Fibroblast of lung (primary cell): ENCODE measurements at regions not wholly inside any gene's neighbourhood (a gene's known extent, or its start where the extent isn't known, plus 50 kb on each side); places are given as distances from the start of the nearest gene placed in this dataset.

Experiments used
- DNase-seq, 2 donors: peaks; one replicate each; pipeline versions ENCODE4 v3.0.0 to v3.0.0-alpha.2; 2010; ENCODE audit warnings: low read depth in 2 of 2
- H2AFZ ChIP-seq: 2 replicates; pipeline ENCODE4 v1.5.1; 2012; ENCODE audit warnings: low read length, control low read depth, inconsistent platforms
- H3K27ac ChIP-seq: 2 replicates; pipeline ENCODE4 v1.5.1; 2011; ENCODE audit warnings: low read length, control low read depth; ENCODE audit not compliant: insufficient read depth
- H3K27me3 ChIP-seq: 2 replicates; pipeline ENCODE4 v1.5.1; 2011; ENCODE audit warnings: mild to moderate bottlenecking, low read length; ENCODE audit not compliant: control insufficient read depth, insufficient read depth
- H3K36me3 ChIP-seq: 2 replicates; pipeline ENCODE4 v1.5.1; 2011; ENCODE audit warnings: low read length; ENCODE audit not compliant: control insufficient read depth, insufficient read depth
- H3K4me1 ChIP-seq: 2 replicates; pipeline ENCODE4 v1.5.1; 2011; ENCODE audit warnings: low read length; ENCODE audit not compliant: control insufficient read depth, insufficient read depth; ENCODE audit errors: extremely low read depth
- H3K4me2 ChIP-seq: 2 replicates; pipeline ENCODE4 v1.5.1; 2011; ENCODE audit warnings: low read length, control low read depth; ENCODE audit not compliant: insufficient read depth; ENCODE audit errors: extremely low read depth
- H3K4me3 ChIP-seq, 4 experiments: fragments of 200-600 bp in 1 of 4; sonication (generic) in 1 of 4; replicated peaks in 1 of 4; 2 replicates each; pipeline ENCODE4 v1.5.1; 2011 to 2016; ENCODE audit warnings: low read length in 4 of 4, low read depth in 3 of 4, mild to moderate bottlenecking in 3 of 4, control low read depth in 2 of 4, inconsistent platforms in 1 of 4, mixed read lengths in 1 of 4; ENCODE audit not compliant: insufficient read depth in 1 of 4; ENCODE audit errors: control extremely low read depth in 1 of 4
- H3K79me2 ChIP-seq: 2 replicates; pipeline ENCODE4 v1.5.1; 2012; ENCODE audit warnings: mild to moderate bottlenecking, low read length, inconsistent platforms; ENCODE audit not compliant: control insufficient read depth, insufficient read depth
- H3K9ac ChIP-seq: 2 replicates; pipeline ENCODE4 v1.5.1; 2011; ENCODE audit warnings: mild to moderate bottlenecking, low read length, control low read depth; ENCODE audit not compliant: insufficient read depth
- H3K9me3 ChIP-seq: 2 replicates; pipeline ENCODE4 v1.5.1; 2012; ENCODE audit warnings: low read depth, low read length; ENCODE audit not compliant: control insufficient read depth, insufficient read depth
- H4K20me1 ChIP-seq: 2 replicates; pipeline ENCODE4 v1.5.1; 2011; ENCODE audit warnings: low read length; ENCODE audit not compliant: control insufficient read depth, insufficient read depth; ENCODE audit errors: extremely low read depth
- EZH2 ChIP-seq: IDR thresholded peaks from 2 replicates; pipeline ENCODE4 v1.5.1; 2012; ENCODE audit warnings: low read length, control low read depth, mild to moderate bottlenecking; ENCODE audit errors: missing control alignments
- TF ChIP-seq, protein P1 (sequence below), 2 donors: IDR thresholded peaks in 1 of 2; conservative IDR thresholded peaks in 1 of 2; 1 replicate in 1 of 2; 2 replicates in 1 of 2; pipeline ENCODE4 v1.5.1; 2011 to 2012; ENCODE audit warnings: low read length in 2 of 2, control low read depth in 1 of 2, inconsistent platforms in 1 of 2, low read depth in 1 of 2, mild to moderate bottlenecking in 1 of 2

GRCh38 chr6:132202574-132202973 lies 198.7 kb downstream of the MOXD1 start:
- H3K4me2 ChIP-seq = peak overlapping the region; percentile 20

GRCh38 chr6:132199343-132199742 lies 201.9 kb downstream of the MOXD1 start:
- peak overlapping the region in 2 of 4 experiments; percentile 18 to 36 for H3K4me3 ChIP-seq
- no peaks in the 10 kb centered on the region for H3K27me3 ChIP-seq
- no peak overlapping the region for H2AFZ ChIP-seq
- no peaks in the 10 kb centered on the region for H3K36me3 ChIP-seq
- H3K79me2 ChIP-seq = no peaks in the 10 kb centered on the region
- H3K9ac ChIP-seq = no peak overlapping the region
- H3K27ac ChIP-seq = no peak overlapping the region
- TF ChIP-seq EZH2 = no peak
- TF ChIP-seq, protein P1, sequence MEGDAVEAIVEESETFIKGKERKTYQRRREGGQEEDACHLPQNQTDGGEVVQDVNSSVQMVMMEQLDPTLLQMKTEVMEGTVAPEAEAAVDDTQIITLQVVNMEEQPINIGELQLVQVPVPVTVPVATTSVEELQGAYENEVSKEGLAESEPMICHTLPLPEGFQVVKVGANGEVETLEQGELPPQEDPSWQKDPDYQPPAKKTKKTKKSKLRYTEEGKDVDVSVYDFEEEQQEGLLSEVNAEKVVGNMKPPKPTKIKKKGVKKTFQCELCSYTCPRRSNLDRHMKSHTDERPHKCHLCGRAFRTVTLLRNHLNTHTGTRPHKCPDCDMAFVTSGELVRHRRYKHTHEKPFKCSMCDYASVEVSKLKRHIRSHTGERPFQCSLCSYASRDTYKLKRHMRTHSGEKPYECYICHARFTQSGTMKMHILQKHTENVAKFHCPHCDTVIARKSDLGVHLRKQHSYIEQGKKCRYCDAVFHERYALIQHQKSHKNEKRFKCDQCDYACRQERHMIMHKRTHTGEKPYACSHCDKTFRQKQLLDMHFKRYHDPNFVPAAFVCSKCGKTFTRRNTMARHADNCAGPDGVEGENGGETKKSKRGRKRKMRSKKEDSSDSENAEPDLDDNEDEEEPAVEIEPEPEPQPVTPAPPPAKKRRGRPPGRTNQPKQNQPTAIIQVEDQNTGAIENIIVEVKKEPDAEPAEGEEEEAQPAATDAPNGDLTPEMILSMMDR (conservative IDR thresholded peaks at IDR 0.05 in 1 of 2, IDR thresholded peaks at IDR 0.05 in 1 of 2; ENCODE audit: low read depth in 1 of 2, low read length in 2 of 2) = no peak
- H3K9me3 ChIP-seq = no peaks in the 10 kb centered on the region
- peaks cover 9% of the 10 kb centered on the region for H3K4me1 ChIP-seq
- H4K20me1 ChIP-seq = no peaks in the 10 kb centered on the region
- DNase-seq = peak; percentile 79 to 89
- peak overlapping the region; percentile 67 for H3K4me2 ChIP-seq

More at GRCh38 chr6:132202574-132202973, 198.7 kb downstream of the MOXD1 start:
- no peaks in the 10 kb centered on the region for H3K79me2 ChIP-seq
- DNase-seq = peak; percentile 85 to 93
- H3K36me3 ChIP-seq = no peaks in the 10 kb centered on the region
- H2AFZ ChIP-seq = no peak overlapping the region
- H3K4me3 ChIP-seq = no peak overlapping the region
- H4K20me1 ChIP-seq = no peaks in the 10 kb centered on the region
- TF ChIP-seq EZH2 = no peak
- TF ChIP-seq, protein P1 (conservative IDR thresholded peaks at IDR 0.05 in 1 of 2, IDR thresholded peaks at IDR 0.05 in 1 of 2; ENCODE audit: low read depth in 1 of 2, low read length in 2 of 2) = no peak
- H3K4me1 ChIP-seq = peaks cover 12% of the 10 kb centered on the region
- no peak overlapping the region for H3K9ac ChIP-seq
- no peaks in the 10 kb centered on the region for H3K27me3 ChIP-seq
- no peaks in the 10 kb centered on the region for H3K9me3 ChIP-seq
- no peak overlapping the region for H3K27ac ChIP-seq

- peak; percentile 89 for DNase-seq
- Histone ChIP-seq H3K79me2 (no peaks in the 10 kb centered on the region), H3K4me1 (peaks cover 9% of the 10 kb centered on the region), H3K4me2 (no peak overlapping the region), H4K20me1 (no peaks in the 10 kb centered on the region), H3K9me3 (no peaks in the 10 kb centered on the region), H3K9ac (no peak overlapping the region), H3K4me3 (no peak overlapping the region), H3K27ac (no peak overlapping the region), H3K36me3 (no peaks in the 10 kb centered on the region), H2AFZ (no peak overlapping the region), H3K27me3 (no peaks in the 10 kb centered on the region)
- no peak for TF ChIP-seq EZH2
- TF ChIP-seq, protein P1 (conservative IDR thresholded peaks at IDR 0.05 in 1 of 2, IDR thresholded peaks at IDR 0.05 in 1 of 2; ENCODE audit: low read depth in 1 of 2, low read length in 2 of 2) = no peak
Measured at GRCh38 chr6:132198896-132199295, 202.4 kb downstream of the MOXD1 start.
